ENCODE measurements at regions not wholly inside any gene's neighbourhood (a gene's known extent, or its start where the extent isn't known, plus 50 kb on each side); places are given as distances from the start of the nearest gene placed in this dataset.

GRCh38 chr5:159440968-159441367 is 110.7 kb upstream of the IL12B start:
- no peak overlapping the region for H3K27ac ChIP-seq (ENCODE audit: low read length)
- no peaks in the 10 kb centered on the region for H3K36me3 ChIP-seq (ENCODE audit: control insufficient read depth, insufficient read depth, low read length)
- H3K9me3 ChIP-seq (ENCODE audit: control insufficient read depth, low read depth, low read length) = no peaks in the 10 kb centered on the region
- 88% methylated on average over 3 of the region's 4 CpGs for WGBS (ENCODE audit: insufficient coverage, low lambda C conversion rate)
- no peaks in the 10 kb centered on the region for H3K4me1 ChIP-seq (ENCODE audit: control insufficient read depth, insufficient read depth, low read length)
- no peak overlapping the region for H3K4me3 ChIP-seq (ENCODE audit: low read length)
- DNase-seq = no peak
- peaks cover 13% of the 10 kb centered on the region for H3K27me3 ChIP-seq (ENCODE audit: control insufficient read depth, insufficient read depth, low read length)

GRCh38 chr5:159441441-159441840 is 111.2 kb upstream of the IL12B start:
- H3K4me1 ChIP-seq (ENCODE audit: control insufficient read depth, insufficient read depth, low read length) = no peaks in the 10 kb centered on the region
- DNase-seq = no peak
- H3K27ac ChIP-seq (ENCODE audit: low read length) = no peak overlapping the region
- WGBS (ENCODE audit: insufficient coverage, low lambda C conversion rate) = no CpG with 5 or more reads among the region's 3 CpGs
- no peaks in the 10 kb centered on the region for H3K9me3 ChIP-seq (ENCODE audit: control insufficient read depth, low read depth, low read length)
- no peak overlapping the region for H3K4me3 ChIP-seq (ENCODE audit: low read length)
- H3K27me3 ChIP-seq (ENCODE audit: control insufficient read depth, insufficient read depth, low read length) = peaks cover 13% of the 10 kb centered on the region
- H3K36me3 ChIP-seq (ENCODE audit: control insufficient read depth, insufficient read depth, low read length) = no peaks in the 10 kb centered on the region

DNA sequence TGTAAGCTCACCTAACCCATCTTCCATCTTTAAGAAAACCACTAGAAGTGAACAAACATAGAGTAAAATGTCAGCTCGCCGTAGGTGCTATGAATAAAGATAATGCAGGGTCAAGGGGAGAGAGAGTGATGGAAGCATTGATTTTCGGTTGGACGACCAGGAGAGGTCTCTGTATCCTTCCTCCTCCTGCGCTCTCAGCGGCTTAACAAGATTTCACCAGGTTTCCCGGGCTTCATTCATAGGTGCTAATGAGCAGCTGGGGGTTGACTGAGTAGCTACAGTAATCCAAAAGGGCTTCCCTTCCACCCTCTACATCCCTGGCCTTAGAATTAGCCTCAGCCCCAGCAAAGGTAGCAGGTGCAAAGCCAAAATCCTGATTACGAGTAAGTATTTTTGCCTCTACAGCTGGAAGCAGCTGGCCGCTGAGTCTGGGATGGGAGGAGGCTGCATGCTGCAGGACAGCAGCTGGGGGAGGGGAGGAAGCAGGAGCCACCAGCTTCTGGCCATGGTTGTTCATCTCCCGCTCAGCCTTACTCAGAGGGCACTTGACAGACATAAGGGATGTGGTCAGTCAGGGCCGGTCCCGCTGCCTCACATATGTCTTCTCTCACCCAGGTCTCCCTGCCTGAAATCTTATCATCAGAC is 112.0 kb upstream of the IL12B start:
- Histone ChIP-seq H3K4me3 (ENCODE audit: low read length) (no peak overlapping the region), H3K27me3 (ENCODE audit: control insufficient read depth, insufficient read depth, low read length) (peaks cover 16% of the 10 kb centered on the region), H3K9me3 (ENCODE audit: control insufficient read depth, low read depth, low read length) (no peaks in the 10 kb centered on the region), H3K36me3 (ENCODE audit: control insufficient read depth, insufficient read depth, low read length) (no peaks in the 10 kb centered on the region), H3K27ac (ENCODE audit: low read length) (no peak overlapping the region), H3K4me1 (ENCODE audit: control insufficient read depth, insufficient read depth, low read length) (no peaks in the 10 kb centered on the region)
- no CpG with 5 or more reads among the region's 12 CpGs for WGBS (ENCODE audit: insufficient coverage, low lambda C conversion rate)
- peak in 1 of 2 donors; percentile 9 for DNase-seq

DNA sequence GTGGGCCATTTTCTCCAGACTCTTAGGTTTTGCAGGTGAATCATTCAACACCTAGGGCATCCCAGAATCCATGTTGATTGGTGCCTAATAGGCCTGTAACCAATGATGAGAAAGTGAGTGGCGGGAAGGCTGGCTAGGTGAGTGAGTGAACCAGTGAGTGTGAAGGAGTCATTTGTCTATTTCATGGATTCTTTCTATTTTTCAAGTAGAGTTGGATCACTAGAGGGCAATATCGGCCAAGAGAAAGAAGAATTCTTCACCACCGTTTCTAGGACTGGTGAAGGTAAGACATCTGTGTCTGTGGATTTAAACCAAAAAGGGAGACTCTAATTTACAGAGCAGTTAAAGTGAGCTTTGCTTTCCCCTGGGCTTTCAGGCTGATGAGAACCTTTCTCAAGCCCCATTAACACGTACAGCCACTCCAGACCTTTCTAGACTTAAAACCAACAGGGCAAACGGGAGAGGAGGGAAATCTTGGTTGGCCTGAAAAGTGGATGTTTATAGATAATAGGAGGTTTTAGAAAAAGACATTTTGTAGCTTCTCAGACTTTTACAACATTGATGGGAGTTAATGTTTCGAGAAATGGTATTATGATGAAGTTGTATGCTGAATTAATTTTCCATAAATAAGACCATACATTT is 114.3 kb upstream of the IL12B start:
- H3K4me3 ChIP-seq (ENCODE audit: low read length) = no peak overlapping the region
- H3K36me3 ChIP-seq (ENCODE audit: control insufficient read depth, insufficient read depth, low read length) = no peaks in the 10 kb centered on the region
- H3K4me1 ChIP-seq (ENCODE audit: control insufficient read depth, insufficient read depth, low read length) = no peaks in the 10 kb centered on the region
- peaks cover 16% of the 10 kb centered on the region for H3K27me3 ChIP-seq (ENCODE audit: control insufficient read depth, insufficient read depth, low read length)
- DNase-seq = peak; percentile 12 to 36
- no peak overlapping the region for H3K27ac ChIP-seq (ENCODE audit: low read length)
- no peaks in the 10 kb centered on the region for H3K9me3 ChIP-seq (ENCODE audit: control insufficient read depth, low read depth, low read length)
- 80% methylated on average over 2 of the region's 6 CpGs for WGBS (ENCODE audit: insufficient coverage, low lambda C conversion rate)

GRCh38 chr5:159447116-159447515 is 116.8 kb upstream of the IL12B start:
- Histone ChIP-seq H3K9me3 (ENCODE audit: control insufficient read depth, low read depth, low read length) (no peaks in the 10 kb centered on the region), H3K27ac (ENCODE audit: low read length) (no peak overlapping the region), H3K4me3 (ENCODE audit: low read length) (no peak overlapping the region), H3K4me1 (ENCODE audit: control insufficient read depth, insufficient read depth, low read length) (peaks cover 1% of the 10 kb centered on the region), H3K36me3 (ENCODE audit: control insufficient read depth, insufficient read depth, low read length) (no peaks in the 10 kb centered on the region), H3K27me3 (ENCODE audit: control insufficient read depth, insufficient read depth, low read length) (peaks cover 8% of the 10 kb centered on the region)
- no CpG with 5 or more reads among the region's 1 CpG for WGBS (ENCODE audit: insufficient coverage, low lambda C conversion rate)
- DNase-seq = no peak

DNA sequence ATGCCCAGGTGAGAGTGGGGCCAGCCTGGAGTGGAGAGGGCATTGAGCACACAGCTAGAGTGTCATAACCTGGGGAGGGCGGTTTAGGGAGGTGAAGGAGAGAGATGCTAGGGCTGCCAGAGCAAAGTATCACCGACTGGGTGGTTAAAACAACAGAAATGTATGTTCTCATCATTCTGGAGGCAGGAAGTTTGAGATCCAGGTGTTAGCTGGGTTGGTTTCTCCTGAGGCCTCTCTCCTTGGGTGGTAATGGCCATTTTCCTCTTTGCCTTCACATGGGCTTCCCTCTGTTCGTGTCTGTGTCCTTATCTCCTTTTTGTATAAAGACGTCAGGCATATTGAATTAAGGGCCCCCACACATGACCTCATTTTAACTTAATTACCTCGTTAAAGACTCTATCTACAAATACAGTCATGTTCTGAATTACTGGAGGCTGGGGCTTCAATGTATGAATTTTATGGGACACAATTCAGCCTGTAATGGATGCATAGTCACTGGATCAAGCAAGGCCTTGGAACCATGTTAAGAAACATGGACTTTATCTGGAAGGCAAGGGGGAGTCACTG is 118.6 kb upstream of the IL12B start:
- peaks cover 5% of the 10 kb centered on the region for H3K4me1 ChIP-seq (ENCODE audit: control insufficient read depth, insufficient read depth, low read length)
- 67% methylated on average over 1 of the region's 5 CpGs for WGBS (ENCODE audit: insufficient coverage, low lambda C conversion rate)
- peaks cover 3% of the 10 kb centered on the region for H3K27me3 ChIP-seq (ENCODE audit: control insufficient read depth, insufficient read depth, low read length)
- H3K9me3 ChIP-seq (ENCODE audit: control insufficient read depth, low read depth, low read length) = no peaks in the 10 kb centered on the region
- H3K36me3 ChIP-seq (ENCODE audit: control insufficient read depth, insufficient read depth, low read length) = no peaks in the 10 kb centered on the region
- no peak overlapping the region for H3K4me3 ChIP-seq (ENCODE audit: low read length)
- H3K27ac ChIP-seq (ENCODE audit: low read length) = no peak overlapping the region
- DNase-seq = no peak

DNA sequence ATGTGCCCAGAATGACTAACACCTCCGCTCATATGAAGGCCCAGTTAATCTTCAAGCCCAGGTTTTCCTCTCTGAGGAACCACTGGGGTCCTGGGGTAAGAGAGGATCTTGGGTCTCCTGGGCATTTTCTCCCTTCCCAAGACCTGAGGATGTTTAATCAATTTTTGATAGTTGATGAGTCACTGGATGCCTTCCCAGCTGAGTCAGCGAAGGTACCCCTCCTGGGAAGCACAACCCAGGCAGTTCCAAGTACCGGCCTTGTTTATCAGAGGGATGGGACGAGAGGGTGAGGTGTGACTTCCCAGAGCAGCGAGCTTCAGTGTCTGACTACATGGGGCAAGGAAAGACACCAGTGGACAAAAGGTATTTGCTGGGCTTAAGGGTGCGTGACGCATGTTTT is 119.6 kb upstream of the IL12B start:
- Histone ChIP-seq H3K4me3 (ENCODE audit: low read length) (no peak overlapping the region), H3K9me3 (ENCODE audit: control insufficient read depth, low read depth, low read length) (no peaks in the 10 kb centered on the region), H3K36me3 (ENCODE audit: control insufficient read depth, insufficient read depth, low read length) (no peaks in the 10 kb centered on the region), H3K4me1 (ENCODE audit: control insufficient read depth, insufficient read depth, low read length) (peaks cover 5% of the 10 kb centered on the region), H3K27me3 (ENCODE audit: control insufficient read depth, insufficient read depth, low read length) (peaks cover 5% of the 10 kb centered on the region), H3K27ac (ENCODE audit: low read length) (no peak overlapping the region)
- no CpG with 5 or more reads among the region's 7 CpGs for WGBS (ENCODE audit: insufficient coverage, low lambda C conversion rate)
- no peak for DNase-seq

DNA sequence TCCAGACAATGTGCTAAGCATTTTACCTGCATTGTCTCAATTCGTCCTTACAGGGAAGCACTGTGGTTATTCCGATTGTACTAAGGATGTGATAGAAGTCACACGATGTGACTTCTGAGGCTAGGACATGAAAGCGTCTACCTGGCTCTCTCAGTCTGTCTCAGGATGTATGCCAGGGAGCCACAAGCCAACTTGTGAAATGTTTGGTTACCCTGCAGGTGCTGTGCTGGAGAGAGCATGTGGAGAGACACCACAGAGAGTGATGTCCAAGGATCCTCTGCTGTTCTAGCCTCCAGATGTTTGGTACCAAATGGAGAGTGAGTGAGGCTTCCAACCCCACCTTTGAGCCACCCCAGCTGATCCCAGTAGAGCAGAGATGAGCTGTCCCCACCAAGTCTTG is 120.1 kb upstream of the IL12B start:
- peaks cover 5% of the 10 kb centered on the region for H3K27me3 ChIP-seq (ENCODE audit: control insufficient read depth, insufficient read depth, low read length)
- no CpG with 5 or more reads among the region's 4 CpGs for WGBS (ENCODE audit: insufficient coverage, low lambda C conversion rate)
- H3K4me3 ChIP-seq (ENCODE audit: low read length) = no peak overlapping the region

GRCh38 chr5:159451197-159452052 is 121.1 kb upstream of the IL12B start:
- DNase-seq = peak in 1 of 2 donors; percentile 24
- WGBS (ENCODE audit: insufficient coverage, low lambda C conversion rate) = 90% methylated on average over 2 of the region's 13 CpGs
- H3K4me3 ChIP-seq (ENCODE audit: low read length) = no peak overlapping the region
- H3K4me1 ChIP-seq (ENCODE audit: control insufficient read depth, insufficient read depth, low read length) = peaks cover 5% of the 10 kb centered on the region
- H3K36me3 ChIP-seq (ENCODE audit: control insufficient read depth, insufficient read depth, low read length) = no peaks in the 10 kb centered on the region
- peaks cover 5% of the 10 kb centered on the region for H3K27me3 ChIP-seq (ENCODE audit: control insufficient read depth, insufficient read depth, low read length)
- no peak overlapping the region for H3K27ac ChIP-seq (ENCODE audit: low read length)
- no peaks in the 10 kb centered on the region for H3K9me3 ChIP-seq (ENCODE audit: control insufficient read depth, low read depth, low read length)

More for the DNA sequence above, 120.1 kb upstream of the IL12B start:
- peaks cover 5% of the 10 kb centered on the region for H3K4me1 ChIP-seq (ENCODE audit: control insufficient read depth, insufficient read depth, low read length)
- no peak overlapping the region for H3K27ac ChIP-seq (ENCODE audit: low read length)
- no peaks in the 10 kb centered on the region for H3K9me3 ChIP-seq (ENCODE audit: control insufficient read depth, low read depth, low read length)
- no peak for DNase-seq
- no peaks in the 10 kb centered on the region for H3K36me3 ChIP-seq (ENCODE audit: control insufficient read depth, insufficient read depth, low read length)

DNA sequence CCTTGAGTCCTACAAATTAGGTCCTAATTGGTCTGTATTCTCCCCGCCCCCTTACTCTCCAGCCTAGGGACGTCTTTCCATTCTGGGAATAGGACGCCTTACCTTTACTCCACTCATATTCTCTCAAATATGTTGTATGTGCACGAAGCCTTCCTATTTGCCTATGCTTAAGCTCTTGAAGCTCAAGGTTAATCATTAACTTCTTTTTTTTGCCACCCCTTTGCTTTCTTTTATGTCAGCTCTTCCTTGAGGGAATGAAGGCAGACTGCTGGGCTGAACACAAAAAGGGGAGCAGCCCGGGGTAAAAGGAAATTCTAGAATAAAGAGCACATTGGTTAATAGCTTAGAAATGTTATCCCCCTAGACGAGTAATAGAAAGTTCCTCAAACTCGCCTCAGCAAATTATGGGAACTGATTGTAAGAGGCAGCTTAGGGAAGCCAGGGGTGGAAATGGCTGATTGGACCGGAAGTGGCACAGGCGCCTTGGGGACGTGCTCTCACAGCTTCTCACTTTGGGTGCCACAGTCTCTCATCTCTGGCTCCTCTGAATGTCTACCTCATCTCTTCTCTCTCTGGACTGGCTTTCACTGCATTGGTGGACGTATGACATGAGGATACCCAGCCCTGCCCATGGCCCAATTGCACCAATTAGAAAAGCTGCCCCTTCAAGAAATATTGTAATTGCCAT is 122.3 kb upstream of the IL12B start:
- Histone ChIP-seq H3K27me3 (ENCODE audit: control insufficient read depth, insufficient read depth, low read length) (peaks cover 2% of the 10 kb centered on the region), H3K9me3 (ENCODE audit: control insufficient read depth, low read depth, low read length) (no peaks in the 10 kb centered on the region), H3K36me3 (ENCODE audit: control insufficient read depth, insufficient read depth, low read length) (no peaks in the 10 kb centered on the region), H3K4me1 (ENCODE audit: control insufficient read depth, insufficient read depth, low read length) (peaks cover 5% of the 10 kb centered on the region), H3K4me3 (ENCODE audit: low read length) (no peak overlapping the region), H3K27ac (ENCODE audit: low read length) (no peak overlapping the region)
- peak in 1 of 2 donors; percentile 44 for DNase-seq
- 20% methylated on average over 1 of the region's 11 CpGs for WGBS (ENCODE audit: insufficient coverage, low lambda C conversion rate)

Data from large intestine (tissue), 3 donors.